ENCODE measurements at regions not wholly inside any gene's neighbourhood (a gene's known extent, or its start where the extent isn't known, plus 50 kb on each side); places are given as distances from the start of the nearest gene placed in this dataset.

DNA sequence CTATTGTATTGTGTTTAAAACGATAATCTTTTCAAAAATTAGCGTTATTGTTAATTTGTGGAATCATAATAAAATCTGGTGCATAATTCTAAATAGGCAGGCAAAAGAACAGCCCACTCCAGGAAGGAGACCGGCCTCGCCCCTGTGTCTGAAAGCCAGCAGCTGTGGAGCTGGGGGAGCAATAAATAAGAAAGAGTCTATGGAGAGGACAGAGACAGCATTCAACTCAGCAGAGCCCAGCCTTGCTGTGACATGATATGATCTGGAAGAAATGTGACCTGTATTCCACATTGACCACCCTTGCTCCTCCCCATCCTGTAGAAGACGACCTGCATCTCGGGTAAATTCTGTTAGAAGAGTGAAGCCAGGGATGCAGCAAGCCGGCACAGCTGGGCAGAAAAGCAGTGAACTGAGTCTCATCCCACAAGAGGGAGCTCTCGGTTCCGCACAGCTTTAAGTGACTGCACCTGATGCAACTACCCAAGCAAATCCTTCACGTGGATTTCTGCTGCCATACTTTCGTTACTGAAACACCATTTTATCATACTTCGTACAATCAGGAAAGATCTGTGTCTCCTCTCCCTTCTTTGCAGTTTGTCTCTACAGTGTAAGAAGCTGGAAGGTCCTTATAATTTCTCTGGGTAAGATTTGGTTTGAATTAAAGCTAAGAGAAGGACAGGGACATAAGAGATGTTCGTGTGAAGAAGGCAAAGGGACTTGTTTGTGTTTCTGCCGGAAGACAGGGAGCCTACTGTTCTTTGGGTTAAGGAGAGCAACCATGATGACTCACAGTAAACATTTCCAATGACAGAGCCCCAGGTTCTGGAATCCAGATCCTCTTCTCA lies 427.1 kb downstream of the GPAM start:
- peak; percentile 53 for DNase-seq

DNA sequence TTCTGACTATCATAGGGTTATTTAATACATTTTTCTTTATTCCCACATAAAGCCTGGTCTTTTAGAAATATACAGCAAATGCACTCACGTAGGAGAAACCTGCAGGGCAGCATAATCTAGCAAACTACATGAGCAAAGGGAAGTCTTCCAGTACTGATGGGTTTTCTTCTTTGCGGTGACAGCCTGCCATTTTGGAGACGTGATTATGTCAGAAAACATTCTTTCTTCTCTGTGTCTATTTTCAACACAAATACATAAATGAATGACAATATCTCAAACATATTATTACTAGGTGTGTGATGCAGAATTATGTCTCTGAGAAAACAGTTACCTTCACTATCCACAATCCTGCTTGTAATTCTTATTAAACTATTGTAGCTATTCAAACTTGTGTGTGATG lies 425.0 kb downstream of the GPAM start:
- no peak for DNase-seq

DNA sequence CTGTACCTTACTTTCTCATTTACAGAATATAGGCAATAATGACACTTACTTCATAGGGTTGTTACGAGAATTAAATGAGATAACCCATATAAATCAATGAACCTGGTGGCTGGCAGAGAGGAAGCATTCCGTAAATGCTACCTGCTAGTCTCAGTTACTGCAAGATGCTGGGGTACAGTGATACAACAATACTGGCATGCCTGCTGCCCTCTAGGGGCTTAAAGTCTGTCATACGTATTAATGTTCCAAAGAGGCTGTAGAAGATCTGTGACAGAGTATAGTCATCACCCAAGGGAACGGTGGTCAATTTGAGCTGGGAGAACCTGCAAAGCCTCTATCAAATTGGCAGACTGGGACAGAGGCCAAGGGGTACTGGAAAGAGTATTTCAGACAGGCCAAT lies 421.5 kb downstream of the GPAM start:
- DNase-seq: no peak

DNA sequence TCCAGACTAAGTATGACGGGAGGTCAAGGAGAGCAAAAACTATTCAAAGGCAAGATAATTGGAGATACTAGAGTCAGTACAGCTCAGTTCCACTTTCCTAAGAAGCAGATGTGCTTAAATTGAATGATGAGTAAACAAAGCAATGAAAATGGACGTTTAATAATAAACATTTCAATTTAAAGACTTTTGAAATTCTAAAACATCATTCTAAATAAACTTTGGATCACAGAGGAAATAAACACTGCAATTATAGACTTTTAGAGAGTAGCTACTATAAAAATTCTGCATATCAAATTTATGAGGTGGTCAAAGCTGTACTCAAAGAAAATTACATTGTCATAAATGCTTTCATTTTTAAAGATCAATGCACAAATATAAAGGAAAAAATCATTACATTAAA lies 418.3 kb downstream of the GPAM start:
- no peak for DNase-seq

DNA sequence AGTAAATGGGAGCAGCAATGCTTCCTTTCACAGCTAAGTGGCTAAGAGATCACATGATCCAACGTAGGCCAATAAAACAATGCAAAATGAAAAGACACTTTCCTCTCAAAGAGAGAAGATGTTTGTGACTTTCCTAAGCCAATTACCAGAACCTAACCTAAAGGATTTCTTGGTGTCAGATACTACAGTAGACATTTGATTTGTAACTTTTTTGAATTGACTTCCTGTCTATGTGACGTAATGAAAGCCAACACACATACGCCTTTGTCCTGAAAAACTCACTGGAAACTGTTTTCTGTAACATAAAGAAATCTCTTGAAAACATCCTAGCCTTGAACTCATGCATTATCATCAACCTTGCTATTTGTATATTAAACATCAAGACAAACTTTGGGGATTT lies 417.1 kb downstream of the GPAM start:
- no peak for DNase-seq

DNA sequence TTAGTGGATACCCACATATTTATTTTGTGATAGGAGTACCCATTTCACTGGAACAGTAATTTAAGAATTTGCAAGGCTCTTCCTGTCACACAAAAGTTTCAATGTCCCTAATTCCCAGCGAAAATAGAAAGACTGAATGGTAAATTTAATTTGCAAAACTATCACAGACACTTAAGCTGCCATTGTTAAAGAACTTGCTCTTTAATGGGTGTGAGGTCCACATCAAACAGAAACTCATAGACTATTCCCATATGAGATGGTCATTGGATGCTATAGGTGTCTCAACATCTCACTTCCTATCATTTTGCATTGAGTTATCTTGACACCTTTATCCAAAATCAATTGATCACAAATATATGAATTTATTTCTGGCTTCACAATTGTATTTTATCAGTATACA lies 415.9 kb downstream of the GPAM start:
- no peak for DNase-seq

DNA sequence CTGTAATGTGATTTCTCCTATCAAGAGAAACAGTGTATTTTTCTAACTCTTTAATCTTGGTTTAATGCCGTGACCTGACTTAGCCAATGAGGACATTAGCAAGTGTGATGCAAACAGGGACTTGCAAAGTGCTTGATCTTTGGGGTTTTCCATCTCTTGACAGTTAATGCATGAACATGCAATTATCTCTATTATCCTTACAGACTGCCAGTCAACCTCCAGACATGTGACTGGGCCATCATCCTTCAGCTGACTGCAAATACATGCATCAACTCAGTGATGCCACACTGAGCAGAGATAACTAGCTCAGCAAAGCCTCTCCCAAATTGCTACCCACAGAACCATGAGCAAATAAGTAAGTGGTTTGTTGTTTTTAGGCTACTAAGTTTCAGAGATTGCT lies 409.6 kb downstream of the GPAM start:
- DNase-seq: no peak

DNA sequence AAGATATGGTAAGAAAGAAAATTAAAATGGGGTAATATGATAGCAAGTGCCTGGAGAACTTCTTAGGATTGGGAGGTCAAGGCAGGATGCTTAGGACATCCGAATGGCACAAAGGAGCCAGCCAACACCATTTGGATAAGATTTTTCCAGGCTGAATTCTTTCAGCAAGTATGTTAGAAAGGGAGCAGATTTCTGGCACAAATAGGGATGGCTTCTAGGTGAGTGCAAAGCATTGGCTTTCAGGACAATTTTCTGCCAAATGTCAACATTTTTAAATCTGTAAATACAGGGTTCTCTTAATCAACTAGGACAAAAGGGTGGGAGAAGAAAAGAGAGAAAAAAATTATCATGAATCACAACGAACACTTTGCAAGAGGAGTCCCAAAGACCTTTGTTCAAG lies 409.1 kb downstream of the GPAM start:
- no peak for DNase-seq

DNA sequence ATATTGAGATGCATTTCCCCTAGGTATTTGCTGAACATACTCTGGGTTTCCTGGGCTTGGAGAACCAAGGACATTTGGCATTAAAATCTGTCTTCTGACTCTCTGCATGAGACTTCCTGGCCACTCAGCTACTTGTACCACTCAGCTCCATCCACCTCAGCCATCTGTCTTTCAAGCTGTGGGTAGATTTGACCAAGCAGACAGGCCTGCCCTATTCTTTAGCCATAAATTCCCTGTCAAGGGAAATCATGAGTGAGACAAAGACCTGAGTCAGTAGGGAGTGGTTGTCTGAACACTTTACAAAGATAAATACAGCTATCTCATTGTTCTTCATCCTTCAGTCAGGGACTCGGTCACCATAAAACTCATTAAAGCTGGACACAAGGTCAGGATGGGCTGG lies 399.1 kb downstream of the GPAM start:
- no peak for DNase-seq

DNA sequence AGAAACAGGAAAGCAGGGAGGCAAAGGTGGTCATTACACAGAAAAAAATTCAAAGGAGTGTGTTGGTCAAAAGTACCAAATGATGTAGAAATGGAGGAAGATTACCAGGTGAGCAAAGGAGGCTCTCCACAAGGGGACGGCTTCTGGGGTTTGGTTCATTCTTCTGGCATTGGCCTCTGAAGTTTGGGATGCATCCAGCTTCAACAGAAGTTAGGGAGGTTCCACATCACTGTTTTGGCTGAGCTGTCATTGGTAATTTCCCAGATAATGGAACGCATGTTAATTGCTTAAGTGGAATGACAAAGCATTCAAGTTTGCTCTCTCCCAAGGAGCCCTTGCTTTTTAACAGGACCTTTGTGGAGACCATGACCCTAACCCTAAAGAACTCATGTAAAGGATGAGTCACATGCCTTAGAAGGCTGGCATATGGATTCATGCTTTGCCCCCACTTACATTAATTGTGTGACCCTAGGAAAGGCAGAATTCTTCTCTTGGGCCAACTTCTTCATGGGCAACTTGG lies 398.6 kb downstream of the GPAM start:
- DNase-seq: no peak

DNA sequence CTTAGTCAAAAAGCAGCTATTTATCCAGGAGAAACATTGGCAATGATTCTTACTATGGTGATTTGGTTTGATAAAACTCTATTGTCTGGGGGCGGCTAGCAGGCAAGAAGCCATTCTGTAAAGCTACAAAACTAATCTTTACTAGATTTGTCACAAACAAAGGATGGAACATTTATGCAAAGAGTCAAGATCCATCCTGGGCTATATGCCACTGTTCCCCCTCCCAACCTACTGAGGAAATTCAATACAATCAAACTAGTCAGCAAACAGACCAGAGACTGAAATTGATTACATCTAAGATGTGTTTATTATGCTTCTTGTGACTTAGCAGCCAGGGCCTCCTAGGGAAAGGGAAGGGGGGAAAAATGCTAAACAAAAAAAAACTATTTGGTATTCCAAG lies 397.6 kb downstream of the GPAM start:
- no peak for DNase-seq

DNA sequence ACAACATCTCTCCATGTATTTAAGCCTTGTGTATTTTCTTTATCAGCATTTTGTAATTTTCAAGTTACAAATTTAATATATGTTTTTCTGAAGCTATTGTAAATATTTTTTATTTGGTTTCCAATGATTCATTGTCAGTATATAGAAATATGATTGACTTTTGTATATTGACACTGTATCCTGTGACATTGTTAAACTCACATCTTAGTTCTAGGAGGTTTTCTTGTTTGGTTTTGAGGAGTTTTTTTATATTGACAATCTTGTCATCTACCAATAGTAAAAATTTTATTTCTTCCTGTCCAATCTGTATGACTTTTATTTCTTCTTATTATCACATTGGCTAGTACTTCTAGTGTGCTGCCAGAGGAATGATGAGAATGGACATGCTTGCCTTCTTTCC lies 393.7 kb downstream of the GPAM start:
- DNase-seq: no peak

DNA sequence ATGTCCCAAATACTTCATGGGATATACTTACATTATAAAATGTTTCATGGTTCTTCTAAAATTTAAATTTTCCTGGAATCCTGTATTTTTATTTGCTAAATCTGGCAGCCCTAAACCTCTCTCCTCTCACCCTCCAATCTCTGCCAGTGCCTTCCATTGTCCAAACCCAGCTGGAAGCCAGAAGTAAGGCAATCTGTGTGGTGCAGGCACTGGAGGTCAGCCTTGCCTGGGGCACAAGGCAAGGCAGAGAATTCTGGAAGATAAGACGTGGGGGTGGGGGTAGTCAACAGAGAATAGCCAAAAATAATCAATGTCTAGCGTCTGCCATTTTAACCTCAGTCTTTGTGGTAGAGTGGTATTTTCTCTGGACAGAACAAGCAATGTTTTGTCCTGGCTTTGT lies 381.7 kb downstream of the GPAM start:
- no peak for DNase-seq

DNA sequence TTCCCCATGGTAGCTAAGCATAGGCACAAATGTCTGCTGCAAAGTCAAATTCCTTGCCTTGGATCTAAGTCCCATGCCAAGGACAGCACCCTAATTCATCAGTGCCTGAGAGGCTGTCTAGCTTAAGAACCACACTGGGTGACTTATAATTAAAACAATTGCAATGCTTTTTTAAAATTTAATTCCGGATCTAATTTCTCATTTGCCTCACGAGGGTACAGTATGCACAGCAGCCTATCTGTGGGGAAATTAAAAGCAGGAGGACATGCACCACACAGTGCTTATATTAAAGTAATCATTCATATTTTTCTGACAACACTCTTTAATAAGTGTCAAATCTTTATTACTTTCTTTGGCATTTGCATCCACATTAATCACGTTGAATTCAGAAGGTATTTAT lies 378.8 kb downstream of the GPAM start:
- DNase-seq: no peak

DNA sequence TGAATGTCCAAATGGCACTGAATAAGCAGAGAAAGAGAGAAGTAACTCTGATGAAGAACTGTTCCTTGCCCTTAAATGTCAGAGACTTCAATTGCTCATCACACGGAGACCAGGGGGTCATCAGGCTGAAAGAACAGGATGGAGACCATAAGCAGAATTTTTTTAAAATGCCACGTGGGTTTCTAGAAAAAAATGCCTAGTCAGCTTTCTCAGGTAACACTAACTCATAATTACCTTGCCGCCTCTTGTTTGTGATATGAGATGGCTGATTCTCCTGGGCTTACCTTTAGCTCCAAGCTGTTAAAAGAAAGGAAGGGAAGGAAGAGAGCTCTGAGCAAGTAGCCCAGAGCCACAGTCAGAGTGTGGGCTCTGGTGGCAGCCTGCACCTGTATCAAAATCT lies 372.0 kb downstream of the GPAM start:
- DNase-seq: no peak

DNA sequence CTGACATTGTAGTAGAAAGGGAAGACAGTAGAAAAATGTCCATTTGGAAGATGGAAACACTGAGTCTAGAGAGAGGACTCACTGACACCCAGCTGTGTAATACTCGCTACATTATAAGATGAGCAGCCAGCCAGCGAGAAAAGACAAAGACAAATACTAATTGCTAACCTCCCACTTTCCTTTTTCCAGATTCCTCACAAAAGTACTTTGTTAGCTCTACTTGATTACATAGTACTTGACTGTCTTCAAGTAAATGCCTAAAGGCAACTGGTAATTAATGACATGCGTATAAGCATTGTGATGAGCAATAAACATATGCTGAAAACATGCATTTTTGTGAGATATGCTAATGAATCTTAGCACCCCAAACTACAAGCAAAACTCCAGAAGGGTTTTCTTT lies 363.1 kb downstream of the GPAM start:
- no peak for DNase-seq

DNA sequence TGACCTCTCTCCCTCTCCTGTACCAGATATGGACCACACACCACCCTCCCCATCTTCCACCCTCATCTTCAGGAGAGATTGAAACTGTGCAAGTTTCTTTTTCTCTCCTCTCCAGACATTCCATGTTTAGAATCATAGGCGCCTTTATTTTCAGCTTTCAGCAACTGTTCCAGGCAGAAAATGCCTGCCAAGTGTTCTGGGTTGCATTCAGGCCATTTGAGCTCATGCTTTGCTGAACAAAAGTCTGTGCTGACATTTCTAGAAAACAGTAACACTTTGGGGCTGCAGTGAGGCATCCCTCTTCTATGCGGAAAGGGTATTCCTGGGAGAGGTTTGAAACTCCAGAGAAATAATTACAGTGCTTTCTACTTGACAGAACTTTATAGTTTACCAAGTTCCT lies 361.7 kb downstream of the GPAM start:
- no peak for DNase-seq

DNA sequence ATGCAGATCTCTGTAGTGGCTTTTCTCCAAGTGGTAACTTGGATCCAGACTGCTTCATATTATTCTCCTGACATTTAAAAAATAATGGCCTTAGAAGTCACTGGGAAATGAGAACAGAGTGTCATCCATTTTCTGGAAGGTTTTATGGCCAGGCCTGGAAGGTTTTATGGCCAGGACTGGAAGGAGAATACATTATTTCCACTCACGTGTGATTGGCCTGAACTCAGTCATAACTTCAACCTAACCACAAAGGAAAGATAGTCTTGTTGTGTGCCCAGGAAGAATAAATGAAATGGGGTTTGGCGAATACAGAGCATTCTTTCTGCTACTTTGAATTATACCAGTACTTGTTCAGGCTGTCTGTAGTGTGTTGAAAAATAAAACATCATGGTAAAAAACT lies 360.9 kb downstream of the GPAM start:
- DNase-seq: no peak

DNA sequence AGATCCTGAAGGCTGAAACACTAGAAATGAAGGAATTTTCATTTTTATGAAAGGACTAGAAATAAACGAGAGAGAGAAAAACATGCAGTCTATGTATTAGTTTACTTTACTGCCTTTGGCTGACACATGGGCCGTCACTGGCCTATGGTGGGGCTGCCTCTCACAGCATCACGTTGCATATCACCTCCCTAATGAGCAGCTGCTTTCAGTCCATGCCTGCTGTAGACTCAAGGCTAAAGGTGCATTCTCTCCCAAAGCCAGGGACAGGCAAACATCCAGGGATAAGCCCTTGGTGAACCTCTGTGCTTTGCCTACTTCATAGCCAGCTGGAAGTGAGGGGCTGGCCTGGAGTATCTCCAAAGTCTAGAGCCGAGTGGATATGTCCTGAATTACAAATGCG lies 359.4 kb downstream of the GPAM start:
- DNase-seq: no peak

DNA sequence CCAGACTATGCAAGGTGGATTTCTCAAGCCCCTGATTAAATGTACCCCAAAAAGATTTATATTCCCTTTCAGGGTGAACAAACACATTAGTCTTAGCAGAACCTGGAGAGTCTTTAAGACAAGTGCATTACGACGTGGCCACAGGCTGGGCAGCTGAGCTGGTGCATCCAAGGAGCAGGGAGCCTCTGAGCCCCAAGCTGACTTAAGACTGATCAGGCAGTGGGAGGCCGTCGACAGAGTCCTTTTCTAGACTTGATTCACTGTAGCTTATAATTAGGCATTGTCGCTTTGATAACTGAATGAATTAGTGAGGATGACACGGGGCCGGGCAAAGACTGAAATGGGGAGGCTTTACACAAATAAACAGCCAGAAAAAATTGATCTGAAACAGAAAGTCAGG lies 353.2 kb downstream of the GPAM start:
- no peak for DNase-seq

DNA sequence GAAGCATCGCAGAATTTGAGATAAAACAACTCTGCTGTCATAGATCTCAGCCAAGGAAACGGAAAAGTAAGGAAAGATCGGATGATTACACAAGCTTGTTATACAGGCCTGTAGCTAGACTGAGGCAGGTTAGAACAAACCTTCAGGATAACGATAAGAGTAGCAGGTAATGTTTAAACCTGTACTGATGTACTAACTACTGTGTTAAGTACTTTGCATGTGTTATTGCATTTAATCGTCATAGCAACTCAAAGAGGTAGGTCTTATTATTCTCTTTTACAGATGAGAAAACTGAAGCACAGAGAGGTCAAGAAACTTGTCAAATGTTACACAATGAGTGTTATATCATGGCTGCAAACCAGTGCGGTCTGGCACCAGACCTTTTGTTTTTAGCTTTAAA lies 352.5 kb downstream of the GPAM start:
- DNase-seq: no peak

DNA sequence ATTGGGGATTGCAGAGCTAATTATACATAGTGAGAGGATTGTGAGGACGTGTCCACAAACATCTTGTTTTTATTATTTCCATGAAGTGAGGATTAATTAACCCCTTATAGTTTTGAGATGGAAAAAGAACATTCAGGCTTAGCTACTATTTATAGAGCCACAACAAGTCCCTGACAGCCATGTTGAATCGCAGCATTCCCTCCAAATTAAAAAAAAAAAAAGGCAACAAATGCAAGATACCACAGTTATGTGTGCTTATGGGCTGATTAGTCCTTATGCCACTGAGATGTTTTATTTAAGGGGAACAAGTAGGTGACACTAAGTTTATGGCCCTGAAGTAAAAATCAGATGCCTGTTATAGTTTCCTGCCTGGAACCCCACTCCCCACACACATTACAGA lies 350.3 kb downstream of the GPAM start:
- DNase-seq: no peak

DNA sequence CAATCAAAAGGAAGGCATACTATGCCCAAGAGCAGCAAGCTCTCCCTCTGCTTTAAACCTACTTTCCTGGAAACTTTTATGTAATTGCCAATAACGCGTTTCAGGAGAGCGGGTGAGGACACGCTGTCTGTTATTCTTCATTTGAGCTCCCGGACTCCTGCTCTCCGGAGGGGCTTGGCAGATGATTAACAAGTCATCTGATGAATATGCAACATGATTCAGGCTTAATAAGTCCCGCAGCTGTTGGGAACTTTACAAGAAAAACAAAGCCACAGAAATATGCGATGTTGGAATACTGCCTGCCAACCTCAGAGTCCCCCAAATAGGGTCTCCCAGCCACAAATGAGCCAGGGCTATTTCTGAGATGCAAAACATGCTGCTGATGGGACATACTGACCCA lies 348.0 kb downstream of the GPAM start:
- DNase-seq: peak; percentile 54

DNA sequence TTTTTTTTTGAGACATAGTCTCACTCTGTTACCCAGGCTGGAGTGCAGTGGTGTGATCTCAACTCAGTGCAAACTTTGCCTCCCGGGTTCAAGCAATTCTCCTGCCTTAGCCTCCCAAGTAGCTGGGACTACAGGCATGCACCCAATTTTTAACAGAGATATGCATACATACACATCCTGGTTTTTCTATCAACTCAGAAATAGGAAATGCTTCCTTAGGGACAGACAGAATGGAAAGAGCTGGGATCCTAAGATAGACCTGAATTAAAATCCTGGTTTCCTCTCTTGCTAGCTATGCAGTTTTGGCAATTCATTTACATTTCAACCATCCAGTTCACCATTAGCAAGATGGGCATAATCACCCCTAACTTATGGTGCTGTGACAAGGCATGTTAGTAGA lies 347.5 kb downstream of the GPAM start:
- DNase-seq: no peak

DNA sequence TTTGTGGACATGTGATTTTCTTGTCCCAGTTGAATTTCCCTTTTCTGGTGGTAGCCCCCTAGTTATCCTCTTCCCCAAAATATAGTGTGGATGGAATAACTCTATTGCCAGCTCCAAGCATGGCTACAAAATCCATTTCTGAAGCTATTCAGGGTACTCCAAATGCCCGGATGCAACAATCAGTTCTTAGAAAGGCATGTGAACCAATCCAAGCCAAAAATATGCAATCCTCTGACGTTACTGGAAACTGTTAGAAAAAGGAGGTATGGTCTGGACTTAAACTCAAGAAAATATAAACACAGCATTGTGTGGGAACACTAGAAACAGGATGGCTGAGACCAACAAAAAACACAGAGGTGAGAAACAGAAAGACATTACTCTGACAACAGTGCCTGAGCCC lies 347.0 kb downstream of the GPAM start:
- DNase-seq: no peak
